Lower leg skin (tissue), 4 donors: ENCODE measurements at regions not wholly inside any gene's neighbourhood (a gene's known extent, or its start where the extent isn't known, plus 50 kb on each side); places are given as distances from the start of the nearest gene placed in this dataset.

ENCODE experiments used
- DNase-seq, 2 donors: peaks; one replicate each; pipeline ENCODE4 v3.0.0-alpha.2; 2019; ENCODE audit warnings: low spot score in 2 of 2
- H3K4me3 ChIP-seq: fragments of 200-600 bp; sonication (generic); 2 replicates; pipeline ENCODE4 v1.5.1; 2017; ENCODE audit warnings: mild to moderate bottlenecking, low read depth; ENCODE audit not compliant: poor library complexity, severe bottlenecking
- POLR2A ChIP-seq, 2 donors: fragments of 450-650 bp; IDR thresholded peaks; one replicate each; pipeline ENCODE4 v1.6.1; 2016 to 2017; ENCODE audit warnings: antibody characterized with exemption in 2 of 2, mild to moderate bottlenecking in 1 of 2, moderate library complexity in 1 of 2
- whole genome bisulfite sequencing, 2 donors: methylation state at CpG; one replicate each; pipeline ENCODE4 v1.1.5; 2018; 5-methylcytosine and 5-hydroxymethylcytosine counted together
- intact Hi-C: fragments of 100-400 bp; cut with DNase I; formaldehyde crosslinking; loops from one replicate; pipeline ENCODE4 v1.15.0; 2023; ENCODE audit warnings: low total_unique reads
- TF ChIP-seq, protein P1 (sequence below), 3 donors: fragments of 450-650 bp; IDR thresholded peaks; one replicate each; pipeline ENCODE4 v1.5.1; 2016; ENCODE audit warnings: antibody characterized with exemption in 3 of 3, mild to moderate bottlenecking in 3 of 3, moderate library complexity in 2 of 3

GRCh38 chr9:84478996-84479395 is 138.4 kb upstream of the SLC28A3 start:
- TF ChIP-seq POLR2A (IDR thresholded peaks at IDR 0.05), result no peak
- intact Hi-C loops, result no loop called here
- WGBS, 2 donors, result 68% methylated on average over 3 of the region's 3 CpGs

GRCh38 chr9:84480071-84480470 is 139.5 kb upstream of the SLC28A3 start:
- no peak overlapping the region for H3K4me3 ChIP-seq
- no peak for TF ChIP-seq POLR2A (IDR thresholded peaks at IDR 0.05)
- 94% methylated on average over 9 of the region's 9 CpGs for WGBS, 2 donors
- no peak for DNase-seq
- intact Hi-C loops, result no loop called here

More at GRCh38 chr9:84478996-84479395, 138.4 kb upstream of the SLC28A3 start:
- no peak overlapping the region for H3K4me3 ChIP-seq
- no peak for DNase-seq

DNA sequence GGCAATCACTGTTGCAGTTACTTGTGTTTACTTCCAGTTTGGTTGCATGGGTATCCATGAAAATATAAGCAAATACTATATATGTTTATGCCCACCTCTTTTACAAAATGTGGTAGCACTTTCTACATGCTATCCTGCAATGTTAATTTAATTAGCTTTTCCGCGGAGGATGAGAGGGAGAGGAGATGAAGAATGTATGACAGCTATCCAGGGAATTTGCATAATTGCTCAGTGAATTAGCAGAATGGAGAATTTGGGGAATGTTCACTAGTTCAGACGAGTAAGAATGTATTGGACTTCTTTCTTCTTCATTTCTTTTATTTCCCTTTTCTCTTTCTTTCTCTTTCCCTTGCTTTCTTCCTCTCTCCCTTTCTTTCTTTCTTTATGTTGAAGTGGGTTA is 140.7 kb upstream of the SLC28A3 start:
- intact Hi-C loops, result no loop called here

GRCh38 chr9:84481636-84482218 is 141.2 kb upstream of the SLC28A3 start:
- no peak overlapping the region for H3K4me3 ChIP-seq
- intact Hi-C loops, result no loop called here
- WGBS, 2 donors, result 54 to 60% methylated on average over 8 of the region's 8 CpGs
- no peak for DNase-seq
- no peak for TF ChIP-seq POLR2A (IDR thresholded peaks at IDR 0.05)
- TF ChIP-seq, protein P1, sequence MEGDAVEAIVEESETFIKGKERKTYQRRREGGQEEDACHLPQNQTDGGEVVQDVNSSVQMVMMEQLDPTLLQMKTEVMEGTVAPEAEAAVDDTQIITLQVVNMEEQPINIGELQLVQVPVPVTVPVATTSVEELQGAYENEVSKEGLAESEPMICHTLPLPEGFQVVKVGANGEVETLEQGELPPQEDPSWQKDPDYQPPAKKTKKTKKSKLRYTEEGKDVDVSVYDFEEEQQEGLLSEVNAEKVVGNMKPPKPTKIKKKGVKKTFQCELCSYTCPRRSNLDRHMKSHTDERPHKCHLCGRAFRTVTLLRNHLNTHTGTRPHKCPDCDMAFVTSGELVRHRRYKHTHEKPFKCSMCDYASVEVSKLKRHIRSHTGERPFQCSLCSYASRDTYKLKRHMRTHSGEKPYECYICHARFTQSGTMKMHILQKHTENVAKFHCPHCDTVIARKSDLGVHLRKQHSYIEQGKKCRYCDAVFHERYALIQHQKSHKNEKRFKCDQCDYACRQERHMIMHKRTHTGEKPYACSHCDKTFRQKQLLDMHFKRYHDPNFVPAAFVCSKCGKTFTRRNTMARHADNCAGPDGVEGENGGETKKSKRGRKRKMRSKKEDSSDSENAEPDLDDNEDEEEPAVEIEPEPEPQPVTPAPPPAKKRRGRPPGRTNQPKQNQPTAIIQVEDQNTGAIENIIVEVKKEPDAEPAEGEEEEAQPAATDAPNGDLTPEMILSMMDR (IDR thresholded peaks at IDR 0.05), result no peak

More for the DNA sequence above, 140.7 kb upstream of the SLC28A3 start:
- DNase-seq, result no peak
- no peak overlapping the region for H3K4me3 ChIP-seq
- TF ChIP-seq POLR2A (IDR thresholded peaks at IDR 0.05), result no peak
- WGBS, 2 donors, result 25 to 41% methylated on average over 3 of the region's 3 CpGs

DNA sequence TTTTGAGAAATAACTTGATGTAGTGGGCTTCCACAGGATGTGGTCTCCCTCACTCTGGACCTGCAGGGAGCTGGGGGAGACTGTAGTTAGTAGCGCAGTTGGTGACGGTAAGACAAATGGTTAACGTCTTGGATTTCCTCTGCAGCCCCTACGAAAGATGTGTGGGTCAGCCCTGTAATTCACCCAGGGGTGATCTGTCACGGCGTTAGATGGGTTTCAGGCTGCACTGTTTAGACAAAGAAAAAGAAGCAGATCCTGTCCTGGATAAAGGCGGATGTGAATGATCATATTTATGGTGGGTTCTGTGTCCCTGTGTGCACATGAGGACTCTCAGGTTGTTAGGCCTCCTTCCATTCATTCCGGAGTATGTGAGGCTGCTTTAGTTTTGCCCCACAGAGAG is 142.0 kb upstream of the SLC28A3 start:
- intact Hi-C loops, result no loop called here
- H3K4me3 ChIP-seq, result no peak overlapping the region
- no peak for DNase-seq
- TF ChIP-seq POLR2A (IDR thresholded peaks at IDR 0.05), result no peak
- TF ChIP-seq, protein P1 (IDR thresholded peaks at IDR 0.05), result no peak
- WGBS, 2 donors, result 85 to 88% methylated on average over 8 of the region's 8 CpGs

GRCh38 chr9:84484172-84484571 is 143.6 kb upstream of the SLC28A3 start:
- H3K4me3 ChIP-seq, result no peak overlapping the region
- no peak for TF ChIP-seq POLR2A (IDR thresholded peaks at IDR 0.05)
- TF ChIP-seq, protein P1 (IDR thresholded peaks at IDR 0.05), result no peak
- 89 to 93% methylated on average over 6 of the region's 6 CpGs for WGBS, 2 donors
- DNase-seq, result no peak
- intact Hi-C loops, result no loop called here

- 41 to 47% methylated on average over 2 of the region's 2 CpGs for WGBS, 2 donors
- no peak for DNase-seq
- TF ChIP-seq, protein P1 (IDR thresholded peaks at IDR 0.05), result no peak
- no peak for TF ChIP-seq POLR2A (IDR thresholded peaks at IDR 0.05)
- no peak overlapping the region for H3K4me3 ChIP-seq
- intact Hi-C loops, result no loop called here
Measured at GRCh38 chr9:84485539-84485938, 145.0 kb upstream of the SLC28A3 start.
